ENCODE measurements at regions not wholly inside any gene's neighbourhood (a gene's known extent, or its start where the extent isn't known, plus 50 kb on each side); places are given as distances from the start of the nearest gene placed in this dataset.

DNA sequence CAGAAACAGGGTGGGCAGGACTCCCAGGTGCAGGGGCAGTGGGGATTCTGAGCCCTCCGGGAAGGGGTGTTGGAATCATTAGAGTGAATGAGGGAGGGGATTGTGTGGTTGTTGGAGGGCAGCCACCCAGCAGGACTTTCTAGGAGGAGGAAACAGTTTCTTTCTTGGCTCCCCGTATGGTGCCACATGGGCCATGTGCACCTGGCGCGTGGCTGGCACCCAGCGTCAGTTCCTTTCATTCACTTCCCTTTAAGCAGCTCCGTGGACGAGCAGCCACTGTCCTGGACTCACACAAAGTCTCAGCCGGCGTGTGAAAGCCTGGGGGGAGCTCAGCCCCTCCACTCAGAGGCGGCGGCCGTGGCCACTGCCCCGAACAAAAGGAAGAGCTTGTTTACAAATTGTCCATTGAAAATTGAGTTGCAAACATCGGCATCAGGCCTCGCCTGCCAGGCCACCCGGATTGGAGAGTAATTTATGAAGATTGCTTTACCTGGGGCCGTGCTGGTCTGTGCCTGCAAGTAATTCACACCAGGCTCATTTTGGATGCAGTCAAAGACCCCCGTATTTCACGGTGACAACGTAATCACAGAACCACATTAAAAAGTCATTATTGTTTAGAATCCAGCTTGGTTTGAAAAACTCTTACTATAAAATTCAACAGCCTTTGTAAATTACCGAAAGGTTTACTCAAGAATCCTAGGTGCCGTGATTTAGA is 101.7 kb upstream of the C14orf180 start:
- no peaks in the 10 kb centered on the region for H3K9me3 ChIP-seq
- no peak overlapping the region for H2AFZ ChIP-seq (ENCODE audit: low read depth)
- H3K27me3 ChIP-seq (ENCODE audit: insufficient read depth): no peaks in the 10 kb centered on the region
- no peaks in the 10 kb centered on the region for H3K9me2 ChIP-seq
- no peak overlapping the region for H3K9ac ChIP-seq
- H3K79me2 ChIP-seq (ENCODE audit: insufficient read depth): no peaks in the 10 kb centered on the region
- no peak overlapping the region for H3K4me2 ChIP-seq
- CTCF ChIA-PET: interaction anchor here (1.0 to 1.5 kb wide), 2 partner anchors 29 to 340 kb away, joined by 3 read pairs; no protein-coding TSS in a partner anchor
- no peaks in the 10 kb centered on the region for H4K20me1 ChIP-seq (ENCODE audit: insufficient read depth)
- peaks cover 0 to 13% of the 10 kb centered on the region in 2 experiments; a peak in 2 of 4 replicates for H3K4me1 ChIP-seq (ENCODE audit: control insufficient read depth in 1 of 2, insufficient read depth in 2 of 2, low read depth in 1 of 2, low read length in 1 of 2)
- no peaks in the 10 kb centered on the region for H3F3A ChIP-seq (replicated peaks; ENCODE audit: insufficient read depth)
- DNase-seq: no peak
- TF ChIP-seq RCOR1 (IDR thresholded peaks at IDR 0.05; ENCODE audit: low read length) (no peak), RAD21 (IDR thresholded peaks at IDR 0.05; ENCODE audit: low read length) (no peak), TAF1 (IDR thresholded peaks at IDR 0.05; ENCODE audit: borderline replicate concordance, low read depth, low read length) (no peak), NFIC (IDR thresholded peaks at IDR 0.05; ENCODE audit: borderline replicate concordance) (no peak), RFX5 (IDR thresholded peaks at IDR 0.05; ENCODE audit: low read length) (no peak), NRF1 (IDR thresholded peaks at IDR 0.05; ENCODE audit: low read depth, low read length) (no peak), GABPA (IDR thresholded peaks at IDR 0.05; ENCODE audit: low read depth) (no peak), MXI1 (IDR thresholded peaks at IDR 0.05; ENCODE audit: low read depth, low read length) (no peak), ELF1 (IDR thresholded peaks at IDR 0.05) (no peak)
- H3K27ac ChIP-seq (ENCODE audit: low read depth in 2 of 2, low read length in 1 of 2): no peak overlapping the region
- no peak overlapping the region for H3K4me3 ChIP-seq (ENCODE audit: low read depth in 2 of 2, low read length in 1 of 2)
- 61% methylated on average over 22 of the region's 22 CpGs for WGBS (ENCODE audit: low lambda C conversion rate)
- POLR2A ChIA-PET: no interaction called here
- no peaks in the 10 kb centered on the region for H3K36me3 ChIP-seq (replicated peaks in 1 of 2; ENCODE audit: control insufficient read depth in 1 of 2, insufficient read depth in 2 of 2, low read length in 1 of 2)

DNA sequence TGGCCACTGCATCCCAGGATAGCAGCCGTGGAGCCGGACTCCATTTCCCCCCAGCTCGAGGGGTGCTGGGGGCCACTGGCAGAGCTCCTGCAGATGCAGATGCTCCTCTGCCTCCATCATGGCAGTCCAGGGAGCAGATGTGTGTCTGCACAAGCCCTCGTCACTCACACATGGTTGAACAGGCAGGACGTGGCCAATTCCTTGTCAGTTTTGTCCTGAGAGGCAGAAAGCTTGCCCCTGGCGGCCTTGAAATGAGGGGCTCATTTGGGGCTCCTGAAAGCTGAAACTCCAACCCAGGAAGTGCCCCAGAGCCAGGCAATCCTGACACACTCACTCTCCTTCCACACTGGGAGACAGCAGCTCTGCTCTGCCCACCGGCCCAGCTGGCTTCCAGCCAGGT is 100.9 kb upstream of the C14orf180 start:
- Histone ChIP-seq H3K9me3 (no peaks in the 10 kb centered on the region), H3F3A (replicated peaks; ENCODE audit: insufficient read depth) (no peaks in the 10 kb centered on the region), H3K4me2 (no peak overlapping the region), H3K27me3 (ENCODE audit: insufficient read depth) (no peaks in the 10 kb centered on the region), H4K20me1 (ENCODE audit: insufficient read depth) (no peaks in the 10 kb centered on the region), H3K9me2 (no peaks in the 10 kb centered on the region), H3K9ac (no peak overlapping the region), H3K27ac (ENCODE audit: low read depth in 2 of 2, low read length in 1 of 2) (no peak overlapping the region; a peak in 1 of 4 replicates), H3K4me3 (ENCODE audit: low read depth in 2 of 2, low read length in 1 of 2) (no peak overlapping the region), H3K4me1 (ENCODE audit: control insufficient read depth in 1 of 2, insufficient read depth in 2 of 2, low read depth in 1 of 2, low read length in 1 of 2) (peaks cover 0 to 13% of the 10 kb centered on the region in 2 experiments; a peak in 2 of 4 replicates), H3K79me2 (ENCODE audit: insufficient read depth) (no peaks in the 10 kb centered on the region), H3K36me3 (replicated peaks in 1 of 2; ENCODE audit: control insufficient read depth in 1 of 2, insufficient read depth in 2 of 2, low read length in 1 of 2) (no peaks in the 10 kb centered on the region), H2AFZ (ENCODE audit: low read depth) (no peak overlapping the region)
- POLR2A ChIA-PET: no interaction called here
- 23% methylated on average over 3 of the region's 7 CpGs for WGBS (ENCODE audit: low lambda C conversion rate)
- DNase-seq: no peak
- CTCF ChIA-PET: interaction anchor here (1.0 to 1.5 kb wide), 2 partner anchors 29 to 341 kb away, joined by 3 read pairs; no protein-coding TSS in a partner anchor
- TF ChIP-seq, protein P1, sequence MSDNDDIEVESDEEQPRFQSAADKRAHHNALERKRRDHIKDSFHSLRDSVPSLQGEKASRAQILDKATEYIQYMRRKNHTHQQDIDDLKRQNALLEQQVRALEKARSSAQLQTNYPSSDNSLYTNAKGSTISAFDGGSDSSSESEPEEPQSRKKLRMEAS (IDR thresholded peaks at IDR 0.05; ENCODE audit: low read depth): no peak
- TF ChIP-seq GATA2 (CRISPR knock-in tag; IDR thresholded peaks at IDR 0.05) (no peak), FOSL2 (IDR thresholded peaks at IDR 0.05; ENCODE audit: borderline replicate concordance, low read depth) (no peak), YY1 (IDR thresholded peaks at IDR 0.05; ENCODE audit: low read depth) (no peak), CHD2 (IDR thresholded peaks at IDR 0.05; ENCODE audit: low read length, partially characterized antibody) (no peak), NRF1 (IDR thresholded peaks at IDR 0.05; ENCODE audit: low read depth, low read length) (no peak), RAD21 (IDR thresholded peaks at IDR 0.05; ENCODE audit: low read length) (no peak), RFX5 (IDR thresholded peaks at IDR 0.05; ENCODE audit: low read length) (no peak), SMC3 (IDR thresholded peaks at IDR 0.05; ENCODE audit: low read depth, low read length) (no peak), TAF1 (IDR thresholded peaks at IDR 0.05; ENCODE audit: borderline replicate concordance, low read depth, low read length) (no peak), ELF1 (IDR thresholded peaks at IDR 0.05) (no peak), EP300 (IDR thresholded peaks at IDR 0.05; ENCODE audit: borderline replicate concordance in 1 of 2, low read depth in 1 of 2, low read length in 1 of 2) (no peak), JUND (IDR thresholded peaks at IDR 0.05) (no peak), POLR2AphosphoS5 (IDR thresholded peaks at IDR 0.05; ENCODE audit: low read depth, low read length) (no peak), GABPA (IDR thresholded peaks at IDR 0.05; ENCODE audit: low read depth) (no peak)
- TF ChIP-seq, protein P2, sequence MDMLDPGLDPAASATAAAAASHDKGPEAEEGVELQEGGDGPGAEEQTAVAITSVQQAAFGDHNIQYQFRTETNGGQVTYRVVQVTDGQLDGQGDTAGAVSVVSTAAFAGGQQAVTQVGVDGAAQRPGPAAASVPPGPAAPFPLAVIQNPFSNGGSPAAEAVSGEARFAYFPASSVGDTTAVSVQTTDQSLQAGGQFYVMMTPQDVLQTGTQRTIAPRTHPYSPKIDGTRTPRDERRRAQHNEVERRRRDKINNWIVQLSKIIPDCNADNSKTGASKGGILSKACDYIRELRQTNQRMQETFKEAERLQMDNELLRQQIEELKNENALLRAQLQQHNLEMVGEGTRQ (IDR thresholded peaks at IDR 0.05; ENCODE audit: borderline replicate concordance, low read depth, low read length): no peak
- TF ChIP-seq, protein P3, sequence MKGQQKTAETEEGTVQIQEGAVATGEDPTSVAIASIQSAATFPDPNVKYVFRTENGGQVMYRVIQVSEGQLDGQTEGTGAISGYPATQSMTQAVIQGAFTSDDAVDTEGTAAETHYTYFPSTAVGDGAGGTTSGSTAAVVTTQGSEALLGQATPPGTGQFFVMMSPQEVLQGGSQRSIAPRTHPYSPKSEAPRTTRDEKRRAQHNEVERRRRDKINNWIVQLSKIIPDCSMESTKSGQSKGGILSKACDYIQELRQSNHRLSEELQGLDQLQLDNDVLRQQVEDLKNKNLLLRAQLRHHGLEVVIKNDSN (IDR thresholded peaks at IDR 0.05; ENCODE audit: borderline replicate concordance, low read depth): no peak
- TF ChIP-seq, protein P4, sequence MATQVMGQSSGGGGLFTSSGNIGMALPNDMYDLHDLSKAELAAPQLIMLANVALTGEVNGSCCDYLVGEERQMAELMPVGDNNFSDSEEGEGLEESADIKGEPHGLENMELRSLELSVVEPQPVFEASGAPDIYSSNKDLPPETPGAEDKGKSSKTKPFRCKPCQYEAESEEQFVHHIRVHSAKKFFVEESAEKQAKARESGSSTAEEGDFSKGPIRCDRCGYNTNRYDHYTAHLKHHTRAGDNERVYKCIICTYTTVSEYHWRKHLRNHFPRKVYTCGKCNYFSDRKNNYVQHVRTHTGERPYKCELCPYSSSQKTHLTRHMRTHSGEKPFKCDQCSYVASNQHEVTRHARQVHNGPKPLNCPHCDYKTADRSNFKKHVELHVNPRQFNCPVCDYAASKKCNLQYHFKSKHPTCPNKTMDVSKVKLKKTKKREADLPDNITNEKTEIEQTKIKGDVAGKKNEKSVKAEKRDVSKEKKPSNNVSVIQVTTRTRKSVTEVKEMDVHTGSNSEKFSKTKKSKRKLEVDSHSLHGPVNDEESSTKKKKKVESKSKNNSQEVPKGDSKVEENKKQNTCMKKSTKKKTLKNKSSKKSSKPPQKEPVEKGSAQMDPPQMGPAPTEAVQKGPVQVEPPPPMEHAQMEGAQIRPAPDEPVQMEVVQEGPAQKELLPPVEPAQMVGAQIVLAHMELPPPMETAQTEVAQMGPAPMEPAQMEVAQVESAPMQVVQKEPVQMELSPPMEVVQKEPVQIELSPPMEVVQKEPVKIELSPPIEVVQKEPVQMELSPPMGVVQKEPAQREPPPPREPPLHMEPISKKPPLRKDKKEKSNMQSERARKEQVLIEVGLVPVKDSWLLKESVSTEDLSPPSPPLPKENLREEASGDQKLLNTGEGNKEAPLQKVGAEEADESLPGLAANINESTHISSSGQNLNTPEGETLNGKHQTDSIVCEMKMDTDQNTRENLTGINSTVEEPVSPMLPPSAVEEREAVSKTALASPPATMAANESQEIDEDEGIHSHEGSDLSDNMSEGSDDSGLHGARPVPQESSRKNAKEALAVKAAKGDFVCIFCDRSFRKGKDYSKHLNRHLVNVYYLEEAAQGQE (IDR thresholded peaks at IDR 0.05; ENCODE audit: low read depth, low read length): no peak

Measured in SK-N-SH (cell line).